GM23338 (cell line): ENCODE measurements at regions not wholly inside any gene's neighbourhood (a gene's known extent, or its start where the extent isn't known, plus 50 kb on each side); places are given as distances from the start of the nearest gene placed in this dataset.

Experiments
- ATAC-seq: fragments of 200-7000 bp; cut with Tn5 transposase; 3 replicates; pipeline ENCODE4 v1.9.1; 2020
- DNase-seq: peaks from one replicate; pipeline ENCODE4 v3.0.0-alpha.2; 2015; ENCODE audit warnings: low spot score
- H2AFZ ChIP-seq: fragments of 200-600 bp; sonication (generic); 2 replicates; pipeline ENCODE4 v1.8.0; 2016; ENCODE audit warnings: antibody characterized with exemption, mild to moderate bottlenecking, moderate library complexity
- H3F3A ChIP-seq: fragments of 200-600 bp; sonication (generic); replicated peaks from 2 replicates; pipeline ENCODE4 v1.8.0; 2017; ENCODE audit warnings: antibody characterized with exemption, mixed run types, low read depth
- H3K27ac ChIP-seq: fragments of 200-600 bp; sonication (generic); 2 replicates; pipeline ENCODE4 v1.6.1; 2016; ENCODE audit warnings: low read depth
- H3K27me3 ChIP-seq: fragments of 200-600 bp; sonication (generic); 2 replicates; pipeline ENCODE4 v1.8.0; 2016; ENCODE audit warnings: mild to moderate bottlenecking, mixed run types, moderate library complexity; ENCODE audit not compliant: insufficient read depth
- H3K36me3 ChIP-seq: fragments of 200-600 bp; sonication (generic); 2 replicates; pipeline ENCODE4 v1.8.0; 2016; ENCODE audit warnings: mild to moderate bottlenecking; ENCODE audit not compliant: insufficient read depth
- H3K4me1 ChIP-seq: fragments of 200-600 bp; sonication (generic); 2 replicates; pipeline ENCODE4 v1.8.0; 2016; ENCODE audit warnings: mild to moderate bottlenecking, moderate library complexity; ENCODE audit not compliant: insufficient read depth
- H3K4me2 ChIP-seq: fragments of 200-600 bp; sonication (generic); 2 replicates; pipeline ENCODE4 v1.7.1; 2017; ENCODE audit warnings: mixed run types
- H3K4me3 ChIP-seq: fragments of 200-600 bp; sonication (generic); 2 replicates; pipeline ENCODE4 v1.6.1; 2016; ENCODE audit warnings: mixed run types
- H3K79me2 ChIP-seq: fragments of 200-600 bp; sonication (generic); replicated peaks from 2 replicates; pipeline ENCODE4 v1.8.0; 2017; ENCODE audit warnings: mild to moderate bottlenecking; ENCODE audit not compliant: insufficient read depth
- H3K9me2 ChIP-seq: fragments of 200-600 bp; sonication (generic); 2 replicates; pipeline ENCODE4 v1.8.0; 2017; ENCODE audit not compliant: insufficient read depth
- H4K20me1 ChIP-seq: fragments of 200-600 bp; sonication (generic); replicated peaks from 2 replicates; pipeline ENCODE4 v1.8.0; 2017; ENCODE audit warnings: mild to moderate bottlenecking; ENCODE audit not compliant: insufficient read depth
- H3K27ac Mint-ChIP-seq: 2 replicates; pipeline ENCODE4 v1.8.0; 2020; ENCODE audit warnings: inconsistent platforms, mild to moderate bottlenecking, moderate library complexity, mixed read lengths
- H3K27me3 Mint-ChIP-seq: 3 replicates; pipeline ENCODE4 v1.8.0; 2022; ENCODE audit warnings: low read depth, mild to moderate bottlenecking, moderate library complexity, mixed read lengths, inconsistent platforms; ENCODE audit not compliant: insufficient read depth, poor library complexity
- H3K36me3 Mint-ChIP-seq: 3 replicates; pipeline ENCODE4 v1.8.0; 2021; ENCODE audit warnings: low read depth, mild to moderate bottlenecking, inconsistent platforms, moderate library complexity, mixed read lengths
- H3K4me1 Mint-ChIP-seq: 3 replicates; pipeline ENCODE4 v1.8.0; 2020; ENCODE audit warnings: mild to moderate bottlenecking, inconsistent platforms, mixed read lengths
- H3K4me3 Mint-ChIP-seq: 3 replicates; pipeline ENCODE4 v1.8.0; 2021; ENCODE audit warnings: moderate library complexity, mild to moderate bottlenecking, inconsistent platforms, mixed read lengths
- H3K9me3 Mint-ChIP-seq: 3 replicates; pipeline ENCODE4 v1.8.0; 2020; ENCODE audit warnings: moderate library complexity, mild to moderate bottlenecking, inconsistent platforms, mixed read lengths
- CREB1 ChIP-seq: fragments of 250-450 bp; sonication (Bioruptor Pico); IDR thresholded peaks from 2 replicates; pipeline ENCODE4 v1.5.0; 2020; ENCODE audit warnings: low read depth, mild to moderate bottlenecking, moderate library complexity
- EZH2 ChIP-seq: fragments of 200-600 bp; sonication (generic); IDR thresholded peaks from one replicate; pipeline ENCODE4 v1.8.0; 2017; ENCODE audit warnings: antibody characterized with exemption, mild to moderate bottlenecking, low read depth; ENCODE audit not compliant: unreplicated experiment
- EZH2phosphoT487 ChIP-seq: fragments of 200-600 bp; sonication (generic); IDR thresholded peaks from one replicate; pipeline ENCODE4 v1.8.1; 2018; ENCODE audit warnings: antibody characterized with exemption; ENCODE audit not compliant: unreplicated experiment
- JUNB ChIP-seq: IDR thresholded peaks from one replicate; pipeline ENCODE4 v1.6.1; 2016; ENCODE audit warnings: antibody characterized with exemption; ENCODE audit not compliant: unreplicated experiment
- NANOG ChIP-seq: IDR thresholded peaks from 2 replicates; pipeline ENCODE4 v1.6.1; 2016; ENCODE audit warnings: antibody characterized with exemption, borderline replicate concordance
- POLR2AphosphoS5 ChIP-seq: IDR thresholded peaks from 2 replicates; pipeline ENCODE4 v1.6.1; 2016; ENCODE audit warnings: antibody characterized with exemption, low read depth
- STAT1 ChIP-seq: IDR thresholded peaks from one replicate; pipeline ENCODE4 v1.6.1; 2016; ENCODE audit warnings: antibody characterized with exemption; ENCODE audit not compliant: unreplicated experiment
- ZNF114 ChIP-seq: fragments of 250-450 bp; sonication (Bioruptor Pico); IDR thresholded peaks from 2 replicates; pipeline ENCODE4 v1.5.0; 2020; ENCODE audit warnings: mild to moderate bottlenecking, moderate library complexity
- ZNF331 ChIP-seq: fragments of 250-450 bp; sonication (Bioruptor Pico); IDR thresholded peaks from 2 replicates; pipeline ENCODE4 v1.5.0; 2020; ENCODE audit warnings: low read depth, mild to moderate bottlenecking, moderate library complexity
- TF ChIP-seq, protein P1 (sequence below), 2 experiments: fragments of 200-600 bp in 1 of 2; sonication (generic) in 1 of 2; conservative IDR thresholded peaks; 2 replicates each; pipeline versions ENCODE4 v1.5.1 to v1.6.1; 2016 to 2017; ENCODE audit warnings: antibody characterized with exemption in 2 of 2, low read depth in 2 of 2, mild to moderate bottlenecking in 2 of 2, moderate library complexity in 1 of 2
- TF ChIP-seq, protein P2 (sequence below): IDR thresholded peaks from one replicate; pipeline ENCODE4 v1.6.1; 2018; ENCODE audit warnings: antibody characterized with exemption; ENCODE audit not compliant: unreplicated experiment
- TF ChIP-seq, protein P3 (sequence below): IDR thresholded peaks from 2 replicates; pipeline ENCODE4 v1.6.1; 2016; ENCODE audit warnings: antibody characterized with exemption
- TF ChIP-seq, protein P4 (sequence below): fragments of 250-450 bp; sonication (Bioruptor Pico); IDR thresholded peaks from 2 replicates; pipeline ENCODE4 v1.5.0; 2020; ENCODE audit warnings: mild to moderate bottlenecking, moderate library complexity

DNA sequence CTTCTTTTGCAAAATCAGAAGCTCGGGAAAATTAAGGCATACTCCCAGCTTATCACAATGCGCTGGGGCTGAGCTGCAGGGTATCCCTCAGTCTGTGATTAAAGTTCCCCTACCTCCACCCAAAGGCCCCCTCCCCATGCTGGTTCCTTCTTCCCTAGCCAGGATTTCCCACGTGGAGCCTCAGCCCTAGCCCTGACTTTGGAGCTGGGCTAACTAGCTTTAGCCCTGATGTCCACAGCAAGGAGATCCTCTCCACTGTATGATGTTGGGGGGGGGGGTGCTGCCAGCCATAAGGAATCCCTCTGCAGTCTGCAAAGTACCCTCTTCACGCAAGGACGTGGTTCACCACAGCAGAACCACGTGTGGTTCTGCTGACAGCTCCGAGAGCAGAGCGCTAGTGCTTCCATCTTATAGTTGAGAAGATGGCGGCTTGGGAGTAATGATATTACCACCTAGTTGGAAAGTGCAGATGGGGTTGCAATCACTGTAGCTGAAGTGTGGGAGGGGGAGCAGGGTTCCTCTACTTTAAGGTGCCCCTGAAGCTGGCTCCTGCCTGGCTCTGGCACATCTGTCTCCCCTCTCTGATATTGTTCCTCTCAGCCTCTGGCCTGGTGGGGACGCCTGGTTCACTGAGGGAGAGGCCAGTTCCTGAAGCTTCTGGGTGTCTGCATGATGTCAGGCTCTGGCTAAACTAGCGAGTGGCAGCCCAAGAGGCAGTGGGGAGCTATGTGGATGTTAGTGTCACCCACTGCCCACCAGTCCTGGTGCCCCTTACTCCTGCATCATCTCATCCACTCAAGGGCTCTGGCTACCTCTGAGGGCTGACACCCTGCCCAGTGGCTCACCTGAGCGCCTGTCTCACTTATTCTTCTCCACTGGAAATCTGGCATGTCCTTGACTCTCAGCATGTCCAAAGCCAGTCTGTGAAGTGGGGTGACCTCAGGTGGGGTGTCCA is 270.7 kb downstream of the RPS24 start:
- no peaks in the 10 kb centered on the region for H3K36me3 ChIP-seq
- Mint-ChIP-seq H3K9me3 (peaks cover 2% of the 10 kb centered on the region; the same call in 2 of the 3 replicates), H3K36me3 (no peaks in the 10 kb centered on the region), H3K27me3 (peaks cover 9% of the 10 kb centered on the region), H3K4me1 (peaks cover 21% of the 10 kb centered on the region), H3K4me3 (no peak overlapping the region), H3K27ac (no peak overlapping the region)
- H3K4me3 ChIP-seq = no peak overlapping the region
- TF ChIP-seq CREB1 (CRISPR knock-in tag) = no peak
- TF ChIP-seq POLR2AphosphoS5 = no peak
- TF ChIP-seq JUNB = no peak
- TF ChIP-seq EZH2phosphoT487 = no peak
- TF ChIP-seq, protein P1, sequence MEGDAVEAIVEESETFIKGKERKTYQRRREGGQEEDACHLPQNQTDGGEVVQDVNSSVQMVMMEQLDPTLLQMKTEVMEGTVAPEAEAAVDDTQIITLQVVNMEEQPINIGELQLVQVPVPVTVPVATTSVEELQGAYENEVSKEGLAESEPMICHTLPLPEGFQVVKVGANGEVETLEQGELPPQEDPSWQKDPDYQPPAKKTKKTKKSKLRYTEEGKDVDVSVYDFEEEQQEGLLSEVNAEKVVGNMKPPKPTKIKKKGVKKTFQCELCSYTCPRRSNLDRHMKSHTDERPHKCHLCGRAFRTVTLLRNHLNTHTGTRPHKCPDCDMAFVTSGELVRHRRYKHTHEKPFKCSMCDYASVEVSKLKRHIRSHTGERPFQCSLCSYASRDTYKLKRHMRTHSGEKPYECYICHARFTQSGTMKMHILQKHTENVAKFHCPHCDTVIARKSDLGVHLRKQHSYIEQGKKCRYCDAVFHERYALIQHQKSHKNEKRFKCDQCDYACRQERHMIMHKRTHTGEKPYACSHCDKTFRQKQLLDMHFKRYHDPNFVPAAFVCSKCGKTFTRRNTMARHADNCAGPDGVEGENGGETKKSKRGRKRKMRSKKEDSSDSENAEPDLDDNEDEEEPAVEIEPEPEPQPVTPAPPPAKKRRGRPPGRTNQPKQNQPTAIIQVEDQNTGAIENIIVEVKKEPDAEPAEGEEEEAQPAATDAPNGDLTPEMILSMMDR (conservative IDR thresholded peaks at IDR 0.05; ENCODE audit: low read depth in 2 of 2) = no peak
- TF ChIP-seq ZNF114 (CRISPR knock-in tag) = no peak
- TF ChIP-seq NANOG = no peak
- TF ChIP-seq, protein P2, sequence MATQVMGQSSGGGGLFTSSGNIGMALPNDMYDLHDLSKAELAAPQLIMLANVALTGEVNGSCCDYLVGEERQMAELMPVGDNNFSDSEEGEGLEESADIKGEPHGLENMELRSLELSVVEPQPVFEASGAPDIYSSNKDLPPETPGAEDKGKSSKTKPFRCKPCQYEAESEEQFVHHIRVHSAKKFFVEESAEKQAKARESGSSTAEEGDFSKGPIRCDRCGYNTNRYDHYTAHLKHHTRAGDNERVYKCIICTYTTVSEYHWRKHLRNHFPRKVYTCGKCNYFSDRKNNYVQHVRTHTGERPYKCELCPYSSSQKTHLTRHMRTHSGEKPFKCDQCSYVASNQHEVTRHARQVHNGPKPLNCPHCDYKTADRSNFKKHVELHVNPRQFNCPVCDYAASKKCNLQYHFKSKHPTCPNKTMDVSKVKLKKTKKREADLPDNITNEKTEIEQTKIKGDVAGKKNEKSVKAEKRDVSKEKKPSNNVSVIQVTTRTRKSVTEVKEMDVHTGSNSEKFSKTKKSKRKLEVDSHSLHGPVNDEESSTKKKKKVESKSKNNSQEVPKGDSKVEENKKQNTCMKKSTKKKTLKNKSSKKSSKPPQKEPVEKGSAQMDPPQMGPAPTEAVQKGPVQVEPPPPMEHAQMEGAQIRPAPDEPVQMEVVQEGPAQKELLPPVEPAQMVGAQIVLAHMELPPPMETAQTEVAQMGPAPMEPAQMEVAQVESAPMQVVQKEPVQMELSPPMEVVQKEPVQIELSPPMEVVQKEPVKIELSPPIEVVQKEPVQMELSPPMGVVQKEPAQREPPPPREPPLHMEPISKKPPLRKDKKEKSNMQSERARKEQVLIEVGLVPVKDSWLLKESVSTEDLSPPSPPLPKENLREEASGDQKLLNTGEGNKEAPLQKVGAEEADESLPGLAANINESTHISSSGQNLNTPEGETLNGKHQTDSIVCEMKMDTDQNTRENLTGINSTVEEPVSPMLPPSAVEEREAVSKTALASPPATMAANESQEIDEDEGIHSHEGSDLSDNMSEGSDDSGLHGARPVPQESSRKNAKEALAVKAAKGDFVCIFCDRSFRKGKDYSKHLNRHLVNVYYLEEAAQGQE = no peak
- TF ChIP-seq EZH2 = no peak
- no peak for TF ChIP-seq STAT1
- TF ChIP-seq, protein P3, sequence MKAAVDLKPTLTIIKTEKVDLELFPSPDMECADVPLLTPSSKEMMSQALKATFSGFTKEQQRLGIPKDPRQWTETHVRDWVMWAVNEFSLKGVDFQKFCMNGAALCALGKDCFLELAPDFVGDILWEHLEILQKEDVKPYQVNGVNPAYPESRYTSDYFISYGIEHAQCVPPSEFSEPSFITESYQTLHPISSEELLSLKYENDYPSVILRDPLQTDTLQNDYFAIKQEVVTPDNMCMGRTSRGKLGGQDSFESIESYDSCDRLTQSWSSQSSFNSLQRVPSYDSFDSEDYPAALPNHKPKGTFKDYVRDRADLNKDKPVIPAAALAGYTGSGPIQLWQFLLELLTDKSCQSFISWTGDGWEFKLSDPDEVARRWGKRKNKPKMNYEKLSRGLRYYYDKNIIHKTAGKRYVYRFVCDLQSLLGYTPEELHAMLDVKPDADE = no peak
- TF ChIP-seq, protein P4, sequence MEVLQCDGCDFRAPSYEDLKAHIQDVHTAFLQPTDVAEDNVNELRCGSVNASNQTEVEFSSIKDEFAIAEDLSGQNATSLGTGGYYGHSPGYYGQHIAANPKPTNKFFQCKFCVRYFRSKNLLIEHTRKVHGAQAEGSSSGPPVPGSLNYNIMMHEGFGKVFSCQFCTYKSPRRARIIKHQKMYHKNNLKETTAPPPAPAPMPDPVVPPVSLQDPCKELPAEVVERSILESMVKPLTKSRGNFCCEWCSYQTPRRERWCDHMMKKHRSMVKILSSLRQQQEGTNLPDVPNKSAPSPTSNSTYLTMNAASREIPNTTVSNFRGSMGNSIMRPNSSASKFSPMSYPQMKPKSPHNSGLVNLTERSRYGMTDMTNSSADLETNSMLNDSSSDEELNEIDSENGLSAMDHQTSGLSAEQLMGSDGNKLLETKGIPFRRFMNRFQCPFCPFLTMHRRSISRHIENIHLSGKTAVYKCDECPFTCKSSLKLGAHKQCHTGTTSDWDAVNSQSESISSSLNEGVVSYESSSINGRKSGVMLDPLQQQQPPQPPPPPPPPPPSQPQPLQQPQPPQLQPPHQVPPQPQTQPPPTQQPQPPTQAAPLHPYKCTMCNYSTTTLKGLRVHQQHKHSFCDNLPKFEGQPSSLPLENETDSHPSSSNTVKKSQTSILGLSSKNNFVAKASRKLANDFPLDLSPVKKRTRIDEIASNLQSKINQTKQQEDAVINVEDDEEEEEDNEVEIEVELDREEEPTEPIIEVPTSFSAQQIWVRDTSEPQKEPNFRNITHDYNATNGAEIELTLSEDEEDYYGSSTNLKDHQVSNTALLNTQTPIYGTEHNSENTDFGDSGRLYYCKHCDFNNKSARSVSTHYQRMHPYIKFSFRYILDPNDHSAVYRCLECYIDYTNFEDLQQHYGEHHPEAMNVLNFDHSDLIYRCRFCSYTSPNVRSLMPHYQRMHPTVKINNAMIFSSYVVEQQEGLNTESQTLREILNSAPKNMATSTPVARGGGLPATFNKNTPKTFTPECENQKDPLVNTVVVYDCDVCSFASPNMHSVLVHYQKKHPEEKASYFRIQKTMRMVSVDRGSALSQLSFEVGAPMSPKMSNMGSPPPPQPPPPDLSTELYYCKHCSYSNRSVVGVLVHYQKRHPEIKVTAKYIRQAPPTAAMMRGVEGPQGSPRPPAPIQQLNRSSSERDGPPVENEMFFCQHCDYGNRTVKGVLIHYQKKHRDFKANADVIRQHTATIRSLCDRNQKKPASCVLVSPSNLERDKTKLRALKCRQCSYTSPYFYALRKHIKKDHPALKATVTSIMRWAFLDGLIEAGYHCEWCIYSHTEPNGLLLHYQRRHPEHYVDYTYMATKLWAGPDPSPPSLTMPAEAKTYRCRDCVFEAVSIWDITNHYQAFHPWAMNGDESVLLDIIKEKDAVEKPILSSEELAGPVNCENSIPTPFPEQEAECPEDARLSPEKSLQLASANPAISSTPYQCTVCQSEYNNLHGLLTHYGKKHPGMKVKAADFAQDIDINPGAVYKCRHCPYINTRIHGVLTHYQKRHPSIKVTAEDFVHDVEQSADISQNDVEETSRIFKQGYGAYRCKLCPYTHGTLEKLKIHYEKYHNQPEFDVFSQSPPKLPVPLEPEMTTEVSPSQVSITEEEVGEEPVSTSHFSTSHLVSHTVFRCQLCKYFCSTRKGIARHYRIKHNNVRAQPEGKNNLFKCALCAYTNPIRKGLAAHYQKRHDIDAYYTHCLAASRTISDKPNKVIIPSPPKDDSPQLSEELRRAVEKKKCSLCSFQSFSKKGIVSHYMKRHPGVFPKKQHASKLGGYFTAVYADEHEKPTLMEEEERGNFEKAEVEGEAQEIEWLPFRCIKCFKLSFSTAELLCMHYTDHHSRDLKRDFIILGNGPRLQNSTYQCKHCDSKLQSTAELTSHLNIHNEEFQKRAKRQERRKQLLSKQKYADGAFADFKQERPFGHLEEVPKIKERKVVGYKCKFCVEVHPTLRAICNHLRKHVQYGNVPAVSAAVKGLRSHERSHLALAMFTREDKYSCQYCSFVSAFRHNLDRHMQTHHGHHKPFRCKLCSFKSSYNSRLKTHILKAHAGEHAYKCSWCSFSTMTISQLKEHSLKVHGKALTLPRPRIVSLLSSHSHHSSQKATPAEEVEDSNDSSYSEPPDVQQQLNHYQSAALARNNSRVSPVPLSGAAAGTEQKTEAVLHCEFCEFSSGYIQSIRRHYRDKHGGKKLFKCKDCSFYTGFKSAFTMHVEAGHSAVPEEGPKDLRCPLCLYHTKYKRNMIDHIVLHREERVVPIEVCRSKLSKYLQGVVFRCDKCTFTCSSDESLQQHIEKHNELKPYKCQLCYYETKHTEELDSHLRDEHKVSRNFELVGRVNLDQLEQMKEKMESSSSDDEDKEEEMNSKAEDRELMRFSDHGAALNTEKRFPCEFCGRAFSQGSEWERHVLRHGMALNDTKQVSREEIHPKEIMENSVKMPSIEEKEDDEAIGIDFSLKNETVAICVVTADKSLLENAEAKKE (CRISPR knock-in tag) = no peak
- TF ChIP-seq ZNF331 = no peak
- H3K9me2 ChIP-seq = 0 out of 2 replicates have a peak, but pooled peaks cover 6% of the 10 kb centered on the region
- ATAC-seq (no peak), DNase-seq (no peak)
- H2AFZ ChIP-seq = peak overlapping the region; percentile 93; the same call in 1 of the 2 replicates
- no peak overlapping the region for H3K4me2 ChIP-seq
- no peaks in the 10 kb centered on the region for H3K27me3 ChIP-seq
- no peaks in the 10 kb centered on the region for H3F3A ChIP-seq
- H3K79me2 ChIP-seq = no peaks in the 10 kb centered on the region
- H4K20me1 ChIP-seq = no peaks in the 10 kb centered on the region
- H3K27ac ChIP-seq = no peak overlapping the region
- H3K4me1 ChIP-seq = peaks cover 10% of the 10 kb centered on the region
